GM12878 (cell line): ENCODE measurements at regions not wholly inside any gene's neighbourhood (a gene's known extent, or its start where the extent isn't known, plus 50 kb on each side); places are given as distances from the start of the nearest gene placed in this dataset.

ENCODE experiments used
- BMI1 ChIP-seq: fragments of 450-650 bp; IDR thresholded peaks from 2 replicates; pipeline ENCODE4 v1.6.1; 2016; ENCODE audit warnings: mild to moderate bottlenecking, moderate library complexity, borderline replicate concordance
- CBX3 ChIP-seq: fragments of 200-600 bp; sonication (generic); IDR thresholded peaks from 2 replicates; pipeline ENCODE4 v1.6.1; 2016; ENCODE audit warnings: low read depth, borderline replicate concordance
- EZH2 ChIP-seq: IDR thresholded peaks from 2 replicates; pipeline ENCODE4 v1.6.1; 2012; ENCODE audit warnings: low read depth, mild to moderate bottlenecking, control low read depth, inconsistent platforms, low read length, borderline replicate concordance; ENCODE audit not compliant: control insufficient read depth
- NFYA ChIP-seq: IDR thresholded peaks from 2 replicates; pipeline ENCODE4 v1.6.1; 2011; ENCODE audit warnings: low read depth, mild to moderate bottlenecking, low read length, improper control_type of control experiment, borderline replicate concordance
- POLR2A ChIP-seq: IDR thresholded peaks from 2 replicates; pipeline ENCODE4 v1.6.1; 2011; ENCODE audit warnings: low read depth, mild to moderate bottlenecking, low read length
- RFX5 ChIP-seq: IDR thresholded peaks from 2 replicates; pipeline ENCODE4 v1.6.1; 2011; ENCODE audit warnings: low read depth, low read length, improper control_type of control experiment
- TAF1 ChIP-seq: IDR thresholded peaks from 2 replicates; pipeline ENCODE4 v1.6.1; 2011; ENCODE audit warnings: mild to moderate bottlenecking, low read depth, low read length, borderline replicate concordance
- YY1 ChIP-seq: IDR thresholded peaks from 2 replicates; pipeline ENCODE4 v1.6.1; 2011; ENCODE audit warnings: low read depth, mild to moderate bottlenecking, low read length
- TF ChIP-seq, protein P1 (sequence below), 3 experiments: IDR thresholded peaks in 2 of 3; conservative IDR thresholded peaks in 1 of 3; 2 replicates each; pipeline ENCODE4 v1.5.1; 2011; ENCODE audit warnings: low read depth in 3 of 3, low read length in 3 of 3, mild to moderate bottlenecking in 3 of 3, control low read depth in 2 of 3, moderate library complexity in 2 of 3, inconsistent platforms in 1 of 3, mixed read lengths in 1 of 3; ENCODE audit not compliant: control insufficient read depth in 2 of 3, insufficient read depth in 1 of 3; ENCODE audit errors: extremely low read depth in 1 of 3
- TF ChIP-seq, protein P2 (sequence below): IDR thresholded peaks from 2 replicates; pipeline ENCODE4 v1.6.1; 2012; ENCODE audit warnings: low read depth, low read length, improper control_type of control experiment
- TF ChIP-seq, protein P3 (sequence below): fragments of 450-650 bp; conservative IDR thresholded peaks from 2 replicates; pipeline ENCODE4 v1.6.1; 2017; ENCODE audit warnings: mild to moderate bottlenecking, moderate library complexity

DNA sequence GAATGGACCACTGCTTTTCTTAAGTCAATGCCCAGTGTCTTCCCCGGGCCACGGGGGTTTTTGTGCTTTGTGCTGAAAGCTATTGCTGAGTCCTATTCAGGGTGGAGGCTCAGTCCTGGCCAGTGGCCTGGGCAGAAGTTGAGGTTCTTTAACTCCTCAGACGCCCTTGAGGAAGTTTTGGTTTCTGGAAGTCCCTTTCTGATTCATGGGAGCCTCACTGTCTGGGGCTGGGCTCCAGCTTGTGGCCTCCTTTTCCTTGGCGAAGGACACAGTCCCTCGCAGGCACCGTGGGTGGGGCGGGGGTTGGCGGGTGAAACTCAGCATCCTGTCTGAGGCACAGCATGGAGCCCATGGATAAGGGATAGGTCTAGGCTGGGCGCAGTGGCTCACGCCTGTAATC is 465.2 kb upstream of the HS6ST1 start:
- TF ChIP-seq EZH2 (no peak), POLR2A (no peak), NFYA (no peak), TAF1 (no peak), YY1 (no peak), CBX3 (no peak), RFX5 (no peak), BMI1 (no peak)
- TF ChIP-seq, protein P1, sequence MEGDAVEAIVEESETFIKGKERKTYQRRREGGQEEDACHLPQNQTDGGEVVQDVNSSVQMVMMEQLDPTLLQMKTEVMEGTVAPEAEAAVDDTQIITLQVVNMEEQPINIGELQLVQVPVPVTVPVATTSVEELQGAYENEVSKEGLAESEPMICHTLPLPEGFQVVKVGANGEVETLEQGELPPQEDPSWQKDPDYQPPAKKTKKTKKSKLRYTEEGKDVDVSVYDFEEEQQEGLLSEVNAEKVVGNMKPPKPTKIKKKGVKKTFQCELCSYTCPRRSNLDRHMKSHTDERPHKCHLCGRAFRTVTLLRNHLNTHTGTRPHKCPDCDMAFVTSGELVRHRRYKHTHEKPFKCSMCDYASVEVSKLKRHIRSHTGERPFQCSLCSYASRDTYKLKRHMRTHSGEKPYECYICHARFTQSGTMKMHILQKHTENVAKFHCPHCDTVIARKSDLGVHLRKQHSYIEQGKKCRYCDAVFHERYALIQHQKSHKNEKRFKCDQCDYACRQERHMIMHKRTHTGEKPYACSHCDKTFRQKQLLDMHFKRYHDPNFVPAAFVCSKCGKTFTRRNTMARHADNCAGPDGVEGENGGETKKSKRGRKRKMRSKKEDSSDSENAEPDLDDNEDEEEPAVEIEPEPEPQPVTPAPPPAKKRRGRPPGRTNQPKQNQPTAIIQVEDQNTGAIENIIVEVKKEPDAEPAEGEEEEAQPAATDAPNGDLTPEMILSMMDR (IDR thresholded peaks at IDR 0.05 in 2 of 3, conservative IDR thresholded peaks at IDR 0.05 in 1 of 3; ENCODE audit: control insufficient read depth in 2 of 3, extremely low read depth in 1 of 3, insufficient read depth in 1 of 3, low read depth in 3 of 3, low read length in 3 of 3) = no peak
- TF ChIP-seq, protein P2, sequence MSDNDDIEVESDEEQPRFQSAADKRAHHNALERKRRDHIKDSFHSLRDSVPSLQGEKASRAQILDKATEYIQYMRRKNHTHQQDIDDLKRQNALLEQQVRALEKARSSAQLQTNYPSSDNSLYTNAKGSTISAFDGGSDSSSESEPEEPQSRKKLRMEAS = no peak
- TF ChIP-seq, protein P3, sequence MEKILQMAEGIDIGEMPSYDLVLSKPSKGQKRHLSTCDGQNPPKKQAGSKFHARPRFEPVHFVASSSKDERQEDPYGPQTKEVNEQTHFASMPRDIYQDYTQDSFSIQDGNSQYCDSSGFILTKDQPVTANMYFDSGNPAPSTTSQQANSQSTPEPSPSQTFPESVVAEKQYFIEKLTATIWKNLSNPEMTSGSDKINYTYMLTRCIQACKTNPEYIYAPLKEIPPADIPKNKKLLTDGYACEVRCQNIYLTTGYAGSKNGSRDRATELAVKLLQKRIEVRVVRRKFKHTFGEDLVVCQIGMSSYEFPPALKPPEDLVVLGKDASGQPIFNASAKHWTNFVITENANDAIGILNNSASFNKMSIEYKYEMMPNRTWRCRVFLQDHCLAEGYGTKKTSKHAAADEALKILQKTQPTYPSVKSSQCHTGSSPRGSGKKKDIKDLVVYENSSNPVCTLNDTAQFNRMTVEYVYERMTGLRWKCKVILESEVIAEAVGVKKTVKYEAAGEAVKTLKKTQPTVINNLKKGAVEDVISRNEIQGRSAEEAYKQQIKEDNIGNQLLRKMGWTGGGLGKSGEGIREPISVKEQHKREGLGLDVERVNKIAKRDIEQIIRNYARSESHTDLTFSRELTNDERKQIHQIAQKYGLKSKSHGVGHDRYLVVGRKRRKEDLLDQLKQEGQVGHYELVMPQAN = no peak
